Jurkat, Clone E6-1 (cell line): ENCODE measurements at regions not wholly inside any gene's neighbourhood (a gene's known extent, or its start where the extent isn't known, plus 50 kb on each side); places are given as distances from the start of the nearest gene placed in this dataset.

Source experiments
- DNase-seq: peaks from one replicate; pipeline ENCODE4 v3.0.0-alpha.2; 2011; ENCODE audit warnings: low read depth, low spot score
- H3K4me3 ChIP-seq: 2 replicates; pipeline ENCODE4 v1.5.1; 2011; ENCODE audit warnings: mild to moderate bottlenecking, low read length, control low read depth, moderate library complexity

GRCh38 chr2:235278771-235279355, 215.0 kb upstream of the AGAP1 start:
- no peak overlapping the region for H3K4me3 ChIP-seq
- no peak for DNase-seq

GRCh38 chr2:235279965-235280364, 213.9 kb upstream of the AGAP1 start:
- no peak for DNase-seq
- no peak overlapping the region for H3K4me3 ChIP-seq

GRCh38 chr2:235283246-235283645, 210.6 kb upstream of the AGAP1 start:
- no peak overlapping the region for H3K4me3 ChIP-seq
- DNase-seq = no peak

- DNase-seq = no peak
- H3K4me3 ChIP-seq = no peak overlapping the region
Observed at GRCh38 chr2:235286622-235287374, 207.0 kb upstream of the AGAP1 start.

- H3K4me3 ChIP-seq = no peak overlapping the region
- DNase-seq = no peak
Observed at GRCh38 chr2:235287375-235287733, 206.5 kb upstream of the AGAP1 start.

- DNase-seq = no peak
- H3K4me3 ChIP-seq = no peak overlapping the region
Observed at GRCh38 chr2:235291461-235291860, 202.4 kb upstream of the AGAP1 start.

GRCh38 chr2:235293061-235293460, 200.8 kb upstream of the AGAP1 start:
- no peak overlapping the region for H3K4me3 ChIP-seq
- DNase-seq = no peak

GRCh38 chr2:235295831-235296230, 198.0 kb upstream of the AGAP1 start:
- no peak for DNase-seq
- no peak overlapping the region for H3K4me3 ChIP-seq

GRCh38 chr2:235300368-235301201, 193.3 kb upstream of the AGAP1 start:
- no peak overlapping the region for H3K4me3 ChIP-seq
- DNase-seq = no peak

GRCh38 chr2:235301202-235302076, 192.4 kb upstream of the AGAP1 start:
- DNase-seq = no peak
- no peak overlapping the region for H3K4me3 ChIP-seq

GRCh38 chr2:235302263-235302662, 191.6 kb upstream of the AGAP1 start:
- no peak for DNase-seq
- no peak overlapping the region for H3K4me3 ChIP-seq

- no peak for DNase-seq
- no peak overlapping the region for H3K4me3 ChIP-seq
Observed at GRCh38 chr2:235303499-235304291, 190.1 kb upstream of the AGAP1 start.

GRCh38 chr2:235305678-235306077, 188.2 kb upstream of the AGAP1 start:
- no peak overlapping the region for H3K4me3 ChIP-seq

GRCh38 chr2:235311044-235311443, 182.8 kb upstream of the AGAP1 start:
- H3K4me3 ChIP-seq = no peak overlapping the region
- DNase-seq = no peak

More at GRCh38 chr2:235305678-235306077, 188.2 kb upstream of the AGAP1 start:
- DNase-seq = no peak

GRCh38 chr2:235312571-235312970, 181.3 kb upstream of the AGAP1 start:
- H3K4me3 ChIP-seq = no peak overlapping the region
- DNase-seq = no peak

GRCh38 chr2:235314371-235314930, 179.4 kb upstream of the AGAP1 start:
- no peak overlapping the region for H3K4me3 ChIP-seq
- DNase-seq = no peak

- no peak overlapping the region for H3K4me3 ChIP-seq
- DNase-seq = no peak
Observed at GRCh38 chr2:235319095-235319494, 174.7 kb upstream of the AGAP1 start.

- H3K4me3 ChIP-seq = no peak overlapping the region
- no peak for DNase-seq
Observed at GRCh38 chr2:235320326-235320725, 173.5 kb upstream of the AGAP1 start.
